B cell (primary cell): ENCODE measurements at regions not wholly inside any gene's neighbourhood (a gene's known extent, or its start where the extent isn't known, plus 50 kb on each side); places are given as distances from the start of the nearest gene placed in this dataset.

Source experiments
- ATAC-seq: fragments of 200-7000 bp; cut with Tn5 transposase; one replicate; pipeline ENCODE4 v1.10.0; 2021; ENCODE audit warnings: low read depth, mild to moderate bottlenecking, moderate number of reproducible peaks, moderate library complexity
- CTCF ChIA-PET: fragments of 350-600 bp; sonication (Branson Sonifier 250); formaldehyde crosslinking; loops from one replicate; lab custom pipeline; 2021; ENCODE audit warnings: antibody characterized with exemption, inconsistent platforms; lab: Charles Lee
- POLR2A ChIA-PET: fragments of 350-600 bp; sonication (Branson Sonifier 250); formaldehyde crosslinking; loops from one replicate; lab custom pipeline; 2021; ENCODE audit warnings: antibody characterized with exemption; lab: Charles Lee
- DNase-seq: peaks from one replicate; pipeline ENCODE4 v3.0.0; 2013
- H2AFZ ChIP-seq: 2 replicates; pipeline ENCODE4 v1.6.1; 2012; ENCODE audit warnings: mild to moderate bottlenecking, low read depth, low read length; ENCODE audit not compliant: insufficient read depth, poor library complexity, severe bottlenecking
- H3K27ac ChIP-seq, 2 donors: 1 replicate in 1 of 2; 2 replicates in 1 of 2; pipeline ENCODE4 v1.5.1; 2012 to 2013; ENCODE audit warnings: low read length in 2 of 2, mild to moderate bottlenecking in 2 of 2, moderate library complexity in 1 of 2
- H3K27me3 ChIP-seq, 4 experiments: fragments of 200-600 bp in 1 of 4; sonication (generic) in 1 of 4; replicated peaks in 1 of 4; 1 replicate in 2 of 4; 2 replicates in 2 of 4; pipeline versions ENCODE4 v1.6.1 to v1.7.0; 2013 to 2016; ENCODE audit warnings: low read length in 3 of 4, mild to moderate bottlenecking in 2 of 4, mixed read lengths in 1 of 4, moderate library complexity in 1 of 4; ENCODE audit not compliant: insufficient read depth in 4 of 4, control insufficient read depth in 3 of 4; ENCODE audit errors: control extremely low read depth in 1 of 4
- H3K36me3 ChIP-seq, 2 experiments: replicated peaks in 1 of 2; 1 replicate in 1 of 2; 2 replicates in 1 of 2; pipeline versions ENCODE4 v1.6.1 to v1.7.1; 2013; ENCODE audit warnings: low read length in 1 of 2; ENCODE audit not compliant: insufficient read depth in 2 of 2, control insufficient read depth in 1 of 2; ENCODE audit errors: control extremely low read depth in 1 of 2, extremely low read depth in 1 of 2
- H3K4me1 ChIP-seq, 2 donors: fragments of 200-600 bp in 1 of 2; sonication (generic) in 1 of 2; 1 replicate in 1 of 2; 2 replicates in 1 of 2; pipeline versions ENCODE4 v1.5.1 to v1.6.1; 2013 to 2017; ENCODE audit warnings: low read length in 2 of 2; ENCODE audit not compliant: control insufficient read depth in 2 of 2, insufficient read depth in 2 of 2
- H3K4me2 ChIP-seq: replicated peaks from 2 replicates; pipeline ENCODE3; 2012; ENCODE audit warnings: mild to moderate bottlenecking, low read depth, low read length; ENCODE audit not compliant: poor library complexity, severe bottlenecking
- H3K4me3 ChIP-seq, 5 experiments: fragments of 200-600 bp in 1 of 5; sonication (generic) in 1 of 5; 1 replicate in 3 of 5; 2 replicates in 2 of 5; pipeline versions ENCODE4 v1.5.1 to v1.7.0; 2011 to 2016; ENCODE audit warnings: low read length in 4 of 5, mild to moderate bottlenecking in 4 of 5, low read depth in 2 of 5, control low read depth in 1 of 5, moderate library complexity in 1 of 5; ENCODE audit not compliant: insufficient read depth in 1 of 5; ENCODE audit errors: control extremely low read depth in 1 of 5, extremely low read depth in 1 of 5
- H3K79me2 ChIP-seq: fragments of 200-600 bp; sonication (generic); one replicate; pipeline ENCODE4 v1.6.0; 2016; ENCODE audit warnings: low read length; ENCODE audit not compliant: control insufficient read depth, insufficient read depth
- H3K9ac ChIP-seq: fragments of 200-600 bp; sonication (generic); 2 replicates; pipeline ENCODE4 v1.6.1; 2017; ENCODE audit warnings: mild to moderate bottlenecking, low read length, moderate library complexity
- H3K9me3 ChIP-seq, 3 donors: one replicate each; pipeline versions ENCODE4 v1.6.1 to v1.7.1; 2013; ENCODE audit warnings: low read length in 2 of 3; ENCODE audit not compliant: control insufficient read depth in 2 of 3, insufficient read depth in 1 of 3; ENCODE audit errors: control extremely low read depth in 1 of 3
- H4K20me1 ChIP-seq: 2 replicates; pipeline ENCODE4 v1.6.0; 2012; ENCODE audit warnings: mild to moderate bottlenecking, low read length; ENCODE audit not compliant: insufficient read depth, control insufficient read depth, poor library complexity, severe bottlenecking
- H3K27ac Mint-ChIP-seq: one replicate; pipeline ENCODE4 v1.8.0; 2021; ENCODE audit warnings: mixed read lengths
- H3K27me3 Mint-ChIP-seq: one replicate; pipeline ENCODE4 v1.8.0; 2021; ENCODE audit warnings: mixed read lengths
- H3K4me1 Mint-ChIP-seq: one replicate; pipeline ENCODE4 v1.8.0; 2021; ENCODE audit warnings: mixed read lengths
- H3K4me3 Mint-ChIP-seq: one replicate; pipeline ENCODE4 v1.8.0; 2021; ENCODE audit warnings: mixed read lengths
- H3K9me3 Mint-ChIP-seq: one replicate; pipeline ENCODE4 v1.8.0; 2022; ENCODE audit warnings: mixed read lengths; ENCODE audit not compliant: insufficient read depth
- CTCF ChIP-seq: fragments of 200-600 bp; IDR thresholded peaks from one replicate; pipeline ENCODE4 v1.8.0; 2022; ENCODE audit warnings: antibody characterized with exemption, mild to moderate bottlenecking
- EZH2 ChIP-seq: IDR thresholded peaks from 2 replicates; pipeline ENCODE4 v1.6.1; 2012; ENCODE audit warnings: borderline replicate concordance, low read depth, mild to moderate bottlenecking, moderate library complexity, low read length; ENCODE audit not compliant: insufficient read depth, poor library complexity, severe bottlenecking
- WGBS: methylation state at CpG from one replicate; pipeline ENCODE4 v1.1.5; 2013; ENCODE audit warnings: missing lambda C conversion rate; ENCODE audit not compliant: insufficient coverage; 5-methylcytosine and 5-hydroxymethylcytosine counted together
- intact Hi-C: fragments of 100-400 bp; cut with micrococcal nuclease; formaldehyde crosslinking; loops from one replicate; pipeline ENCODE4 v1.10.0; 2022

GRCh38 chr16:56041556-56042140 is 149.6 kb upstream of the GNAO1 start:
- DNase-seq (peak; percentile 35), ATAC-seq (no peak)
- Histone ChIP-seq H4K20me1 (no peaks in the 10 kb centered on the region), H2AFZ (no peak overlapping the region), H3K27me3 (peaks cover 0 to 3% (median 2%) of the 10 kb centered on the region in 4 experiments), H3K4me2 (no peak overlapping the region), H3K4me1 (no peaks in the 10 kb centered on the region), H3K36me3 (no peaks in the 10 kb centered on the region), H3K4me3 (no peak overlapping the region), H3K9me3 (peaks cover 0 to 5% (median 4%) of the 10 kb centered on the region in 3 donors), H3K9ac (no peak overlapping the region), H3K79me2 (no peaks in the 10 kb centered on the region), H3K27ac (no peak overlapping the region)
- CTCF ChIA-PET = interaction anchor here (0.8 to 2.0 kb wide), 4 partner anchors 161 to 277 kb away, joined by 3 to 9 read pairs (median 6); no protein-coding TSS in a partner anchor
- TF ChIP-seq EZH2 = no peak
- peak; percentile 17 for TF ChIP-seq CTCF
- H3K27ac Mint-ChIP-seq = no peak overlapping the region
- H3K9me3 Mint-ChIP-seq = peaks cover 4% of the 10 kb centered on the region
- no peak overlapping the region for H3K4me3 Mint-ChIP-seq
- POLR2A ChIA-PET = no interaction called here
- H3K27me3 Mint-ChIP-seq = peaks cover 20% of the 10 kb centered on the region
- H3K4me1 Mint-ChIP-seq = no peaks in the 10 kb centered on the region
- intact Hi-C loops = loop anchor here (2.0 to 10.0 kb wide), 2 partner anchors 161 to 663 kb away; no protein-coding TSS in a partner anchor
- 64% methylated on average over 4 of the region's 4 CpGs for WGBS

GRCh38 chr16:56038564-56039098 is 152.7 kb upstream of the GNAO1 start:
- Histone ChIP-seq H3K4me3 (no peak overlapping the region), H3K9ac (no peak overlapping the region), H3K4me1 (no peaks in the 10 kb centered on the region), H3K27ac (no peak overlapping the region), H3K36me3 (no peaks in the 10 kb centered on the region), H3K27me3 (peaks cover 0 to 3% (median 2%) of the 10 kb centered on the region in 4 experiments), H2AFZ (no peak overlapping the region), H3K9me3 (peaks cover 0 to 8% (median 4%) of the 10 kb centered on the region in 3 donors), H4K20me1 (no peaks in the 10 kb centered on the region), H3K79me2 (no peaks in the 10 kb centered on the region), H3K4me2 (no peak overlapping the region)
- WGBS = 40% methylated on average over 2 of the region's 3 CpGs
- Mint-ChIP-seq H3K27ac (no peak overlapping the region), H3K27me3 (peaks cover 20% of the 10 kb centered on the region), H3K4me3 (no peak overlapping the region), H3K4me1 (no peaks in the 10 kb centered on the region), H3K9me3 (peaks cover 8% of the 10 kb centered on the region)
- CTCF ChIA-PET = no interaction called here
- DNase-seq = no peak
- POLR2A ChIA-PET = no interaction called here
- TF ChIP-seq CTCF (no peak), EZH2 (no peak)
- ATAC-seq = no peak
- intact Hi-C loops = no loop called here
